ENCODE measurements at regions not wholly inside any gene's neighbourhood (a gene's known extent, or its start where the extent isn't known, plus 50 kb on each side); places are given as distances from the start of the nearest gene placed in this dataset.

- DNase-seq (ENCODE audit: low read depth in 2 of 3, low spot score in 1 of 3) = no peak
These were observed 173.9 kb upstream of the B3GAT1 start for GRCh38 chr11:134585666-134586610.

GRCh38 chr11:134584706-134585445 is 172.8 kb upstream of the B3GAT1 start:
- DNase-seq (ENCODE audit: low read depth in 2 of 3, low spot score in 1 of 3) = no peak

GRCh38 chr11:134584001-134584561 is 172.0 kb upstream of the B3GAT1 start:
- no peak for DNase-seq (ENCODE audit: low read depth in 2 of 3, low spot score in 1 of 3)

- DNase-seq (ENCODE audit: low read depth in 2 of 3, low spot score in 1 of 3) = no peak
These were observed 171.5 kb upstream of the B3GAT1 start for GRCh38 chr11:134583397-134583990.

GRCh38 chr11:134582770-134583095 is 170.7 kb upstream of the B3GAT1 start:
- DNase-seq (ENCODE audit: low read depth in 2 of 3, low spot score in 1 of 3) = no peak

- no peak for DNase-seq (ENCODE audit: low read depth in 2 of 3, low spot score in 1 of 3)
These were observed 170.1 kb upstream of the B3GAT1 start for GRCh38 chr11:134581966-134582769.

GRCh38 chr11:134581121-134581626 is 169.1 kb upstream of the B3GAT1 start:
- DNase-seq (ENCODE audit: low read depth in 2 of 3, low spot score in 1 of 3) = no peak

- no peak for DNase-seq (ENCODE audit: low read depth in 2 of 3, low spot score in 1 of 3)
These were observed 168.6 kb upstream of the B3GAT1 start for GRCh38 chr11:134580610-134580975.

GRCh38 chr11:134579724-134580609 is 167.9 kb upstream of the B3GAT1 start:
- DNase-seq (ENCODE audit: low read depth in 2 of 3, low spot score in 1 of 3) = no peak

GRCh38 chr11:134578807-134579723 is 167.0 kb upstream of the B3GAT1 start:
- DNase-seq (ENCODE audit: low read depth in 2 of 3, low spot score in 1 of 3) = no peak

- DNase-seq (ENCODE audit: low read depth in 2 of 3, low spot score in 1 of 3) = no peak
These were observed 165.8 kb upstream of the B3GAT1 start for GRCh38 chr11:134577751-134578395.

- DNase-seq (ENCODE audit: low read depth in 2 of 3, low spot score in 1 of 3) = no peak
These were observed 164.7 kb upstream of the B3GAT1 start for GRCh38 chr11:134576721-134577171.

- DNase-seq (ENCODE audit: low read depth in 2 of 3, low spot score in 1 of 3) = no peak
These were observed 164.2 kb upstream of the B3GAT1 start for GRCh38 chr11:134576286-134576685.

- no peak for DNase-seq (ENCODE audit: low read depth in 2 of 3, low spot score in 1 of 3)
These were observed 163.6 kb upstream of the B3GAT1 start for GRCh38 chr11:134575504-134576230.

- DNase-seq (ENCODE audit: low read depth in 2 of 3, low spot score in 1 of 3) = no peak
These were observed 162.9 kb upstream of the B3GAT1 start for GRCh38 chr11:134574947-134575346.

- DNase-seq (ENCODE audit: low read depth in 2 of 3, low spot score in 1 of 3) = no peak
These were observed 162.4 kb upstream of the B3GAT1 start for GRCh38 chr11:134574425-134574824.

- DNase-seq (ENCODE audit: low read depth in 2 of 3, low spot score in 1 of 3) = no peak
These were observed 161.8 kb upstream of the B3GAT1 start for GRCh38 chr11:134573857-134574256.

Measured in stimulated activated CD4-positive, alpha-beta T cell treated with anti-CD3 and anti-CD28 coated beads, Interleukin-12 subunit alpha, Interleukin-12 subunit beta, amount 100 ng/mL, for 48 hours (primary cell).